ENCODE measurements at regions not wholly inside any gene's neighbourhood (a gene's known extent, or its start where the extent isn't known, plus 50 kb on each side); places are given as distances from the start of the nearest gene placed in this dataset.

DNA sequence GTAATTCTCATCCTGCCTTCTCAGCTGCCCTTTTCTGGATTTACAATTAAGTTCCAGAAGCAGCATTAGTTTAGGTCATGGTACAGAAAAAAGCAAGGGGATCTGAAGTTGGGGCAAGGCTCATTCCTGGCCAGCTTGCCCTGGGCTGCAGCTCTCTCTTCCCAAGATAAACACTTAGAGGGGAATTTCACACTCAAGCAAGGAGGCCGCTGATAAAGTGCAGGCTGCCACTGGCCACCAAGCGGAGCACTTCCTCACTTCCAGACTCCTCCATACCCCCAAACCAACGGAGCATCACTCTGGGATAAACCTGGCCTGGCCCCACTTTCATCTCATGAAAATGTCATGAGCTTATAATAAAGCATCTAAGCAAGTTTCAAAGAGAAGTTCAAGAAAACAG, 445.5 kb upstream of the MKI67 start:
- TF ChIP-seq SOX6 (IDR thresholded peaks at IDR 0.05), result no peak
- TF ChIP-seq SOX6 (CRISPR knock-in tag; IDR thresholded peaks at IDR 0.05), result no peak
- Histone ChIP-seq H3K4me2 (ENCODE audit: low read depth, low read length) (no peak overlapping the region), H3K27me3 (ENCODE audit: control insufficient read depth in 1 of 2, insufficient read depth in 2 of 2, low read length in 2 of 2) (peaks cover 2 to 61% of the 10 kb centered on the region in 2 experiments; a peak in 2 of 5 replicates), H3K36me3 (replicated peaks in 1 of 2; ENCODE audit: control insufficient read depth in 1 of 2, insufficient read depth in 2 of 2, low read length in 2 of 2) (no peaks in the 10 kb centered on the region), H2AFZ (ENCODE audit: low read length) (no peak overlapping the region), H3K4me3 (replicated peaks in 1 of 3; ENCODE audit: insufficient read depth in 1 of 3, low read depth in 2 of 3, low read length in 3 of 3) (no peak overlapping the region), H3K27ac (ENCODE audit: extremely low read length, insufficient read depth, low read length) (no peak overlapping the region), H4K20me1 (ENCODE audit: insufficient read depth, low read length) (no peaks in the 10 kb centered on the region), H3K9me3 (ENCODE audit: low read length) (no peaks in the 10 kb centered on the region), H3K79me2 (ENCODE audit: insufficient read depth, low read length) (no peaks in the 10 kb centered on the region), H3K9ac (ENCODE audit: insufficient read depth, low read depth, low read length) (no peak overlapping the region), H3K4me1 (ENCODE audit: insufficient read depth, low read length) (no peaks in the 10 kb centered on the region)
- POLR2A ChIA-PET, result no interaction called here
- WGBS (ENCODE audit: low lambda C conversion rate), result 3% methylated on average over 3 of the region's 3 CpGs
- in situ Hi-C loops (cut with HindIII; ENCODE audit: extremely low pct_ligation_motif_present, low pct_unique_long_range_greater_than_20kb), result no loop called here
- no TSS peak for BruUV-seq (replicated peaks)
- CTCF ChIA-PET (ENCODE audit: low intra/inter-chr PET ratio, low total read pairs), result no interaction called here
- intact Hi-C loops (cut with micrococcal nuclease; ENCODE audit: unreplicated experiment), result no loop called here
- no peak for FAIRE-seq
- ATAC-seq, result no peak; the same call in 2 of the 3 replicates
- DNase-seq (ENCODE audit: low spot score), result no peak

DNA sequence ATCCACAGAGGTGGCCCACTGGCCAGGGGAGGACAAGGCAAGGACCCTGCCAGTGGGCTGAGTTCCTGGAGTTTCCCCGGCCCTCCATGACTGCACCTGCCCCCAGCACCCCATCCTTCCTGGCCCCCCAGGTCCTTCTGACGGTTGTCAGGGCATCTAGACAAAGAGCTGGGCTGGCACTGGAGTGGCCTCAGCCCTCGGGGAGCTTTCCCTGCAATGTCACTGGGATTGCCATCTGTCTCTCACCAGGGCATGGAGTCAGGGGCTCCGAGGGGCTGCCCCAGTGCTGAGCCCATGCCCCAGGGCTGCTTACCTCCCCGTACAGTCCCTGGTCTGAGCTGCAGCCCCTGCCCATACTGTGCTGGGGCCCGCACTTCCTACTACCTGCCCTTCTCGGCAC, 446.5 kb upstream of the MKI67 start:
- Histone ChIP-seq H3K27me3 (ENCODE audit: control insufficient read depth in 1 of 2, insufficient read depth in 2 of 2, low read length in 2 of 2) (peaks cover 3 to 56% of the 10 kb centered on the region in 2 experiments; a peak in 3 of 5 replicates), H3K4me2 (ENCODE audit: low read depth, low read length) (no peak overlapping the region)
- CTCF ChIA-PET (ENCODE audit: low intra/inter-chr PET ratio, low total read pairs), result no interaction called here
- TF ChIP-seq HNRNPK (IDR thresholded peaks at IDR 0.05; ENCODE audit: low read depth, low read length, poor library complexity, severe bottlenecking) (no peak), PCBP1 (IDR thresholded peaks at IDR 0.05; ENCODE audit: borderline replicate concordance, low read depth, low read length) (no peak), RAD51 (IDR thresholded peaks at IDR 0.05; ENCODE audit: borderline replicate concordance) (no peak), U2AF1 (optimal IDR thresholded peaks at IDR 0.05; ENCODE audit: low read depth, low read length) (no peak), REXO4 (CRISPR knock-in tag; IDR thresholded peaks at IDR 0.05; ENCODE audit: borderline replicate concordance) (no peak), CREB1 (IDR thresholded peaks at IDR 0.05) (no peak), CREB1 (CRISPR knock-in tag; IDR thresholded peaks at IDR 0.05) (no peak), POLR2A (IDR thresholded peaks at IDR 0.05; ENCODE audit: insufficient read depth in 1 of 2, low read depth in 2 of 2, low read length in 2 of 2) (no peak), NFE2L2 (IDR thresholded peaks at IDR 0.05; ENCODE audit: low read length) (no peak), ZNF431 (CRISPR knock-in tag; IDR thresholded peaks at IDR 0.05; ENCODE audit: borderline replicate concordance, low read depth) (no peak), THAP11 (CRISPR knock-in tag; IDR thresholded peaks at IDR 0.05) (no peak), ZNF251 (CRISPR knock-in tag; IDR thresholded peaks at IDR 0.05) (no peak)
- TF ChIP-seq, protein P1, sequence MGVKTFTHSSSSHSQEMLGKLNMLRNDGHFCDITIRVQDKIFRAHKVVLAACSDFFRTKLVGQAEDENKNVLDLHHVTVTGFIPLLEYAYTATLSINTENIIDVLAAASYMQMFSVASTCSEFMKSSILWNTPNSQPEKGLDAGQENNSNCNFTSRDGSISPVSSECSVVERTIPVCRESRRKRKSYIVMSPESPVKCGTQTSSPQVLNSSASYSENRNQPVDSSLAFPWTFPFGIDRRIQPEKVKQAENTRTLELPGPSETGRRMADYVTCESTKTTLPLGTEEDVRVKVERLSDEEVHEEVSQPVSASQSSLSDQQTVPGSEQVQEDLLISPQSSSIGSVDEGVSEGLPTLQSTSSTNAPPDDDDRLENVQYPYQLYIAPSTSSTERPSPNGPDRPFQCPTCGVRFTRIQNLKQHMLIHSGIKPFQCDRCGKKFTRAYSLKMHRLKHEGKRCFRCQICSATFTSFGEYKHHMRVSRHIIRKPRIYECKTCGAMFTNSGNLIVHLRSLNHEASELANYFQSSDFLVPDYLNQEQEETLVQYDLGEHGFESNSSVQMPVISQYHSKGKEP (CRISPR knock-in tag; IDR thresholded peaks at IDR 0.05), result no peak
- TF ChIP-seq, protein P2, sequence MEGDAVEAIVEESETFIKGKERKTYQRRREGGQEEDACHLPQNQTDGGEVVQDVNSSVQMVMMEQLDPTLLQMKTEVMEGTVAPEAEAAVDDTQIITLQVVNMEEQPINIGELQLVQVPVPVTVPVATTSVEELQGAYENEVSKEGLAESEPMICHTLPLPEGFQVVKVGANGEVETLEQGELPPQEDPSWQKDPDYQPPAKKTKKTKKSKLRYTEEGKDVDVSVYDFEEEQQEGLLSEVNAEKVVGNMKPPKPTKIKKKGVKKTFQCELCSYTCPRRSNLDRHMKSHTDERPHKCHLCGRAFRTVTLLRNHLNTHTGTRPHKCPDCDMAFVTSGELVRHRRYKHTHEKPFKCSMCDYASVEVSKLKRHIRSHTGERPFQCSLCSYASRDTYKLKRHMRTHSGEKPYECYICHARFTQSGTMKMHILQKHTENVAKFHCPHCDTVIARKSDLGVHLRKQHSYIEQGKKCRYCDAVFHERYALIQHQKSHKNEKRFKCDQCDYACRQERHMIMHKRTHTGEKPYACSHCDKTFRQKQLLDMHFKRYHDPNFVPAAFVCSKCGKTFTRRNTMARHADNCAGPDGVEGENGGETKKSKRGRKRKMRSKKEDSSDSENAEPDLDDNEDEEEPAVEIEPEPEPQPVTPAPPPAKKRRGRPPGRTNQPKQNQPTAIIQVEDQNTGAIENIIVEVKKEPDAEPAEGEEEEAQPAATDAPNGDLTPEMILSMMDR (CRISPR knock-in tag; IDR thresholded peaks at IDR 0.05), result no peak
- TF ChIP-seq, protein P3, sequence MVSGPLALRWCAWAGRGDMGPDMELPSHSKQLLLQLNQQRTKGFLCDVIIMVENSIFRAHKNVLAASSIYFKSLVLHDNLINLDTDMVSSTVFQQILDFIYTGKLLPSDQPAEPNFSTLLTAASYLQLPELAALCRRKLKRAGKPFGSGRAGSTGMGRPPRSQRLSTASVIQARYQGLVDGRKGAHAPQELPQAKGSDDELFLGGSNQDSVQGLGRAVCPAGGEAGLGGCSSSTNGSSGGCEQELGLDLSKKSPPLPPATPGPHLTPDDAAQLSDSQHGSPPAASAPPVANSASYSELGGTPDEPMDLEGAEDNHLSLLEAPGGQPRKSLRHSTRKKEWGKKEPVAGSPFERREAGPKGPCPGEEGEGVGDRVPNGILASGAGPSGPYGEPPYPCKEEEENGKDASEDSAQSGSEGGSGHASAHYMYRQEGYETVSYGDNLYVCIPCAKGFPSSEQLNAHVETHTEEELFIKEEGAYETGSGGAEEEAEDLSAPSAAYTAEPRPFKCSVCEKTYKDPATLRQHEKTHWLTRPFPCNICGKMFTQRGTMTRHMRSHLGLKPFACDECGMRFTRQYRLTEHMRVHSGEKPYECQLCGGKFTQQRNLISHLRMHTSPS (CRISPR knock-in tag; IDR thresholded peaks at IDR 0.05; ENCODE audit: low read depth), result no peak

More for the DNA sequence above, 446.5 kb upstream of the MKI67 start:
- no peaks in the 10 kb centered on the region for H3K4me1 ChIP-seq (ENCODE audit: insufficient read depth, low read length)
- POLR2A ChIA-PET, result no interaction called here
- 6% methylated on average over 2 of the region's 7 CpGs for WGBS (ENCODE audit: low lambda C conversion rate)
- no TSS peak for BruUV-seq (replicated peaks)
- H3K9me3 ChIP-seq (ENCODE audit: low read length), result no peaks in the 10 kb centered on the region
- H3K27ac ChIP-seq (ENCODE audit: extremely low read length, insufficient read depth, low read length), result no peak overlapping the region
- intact Hi-C loops (cut with micrococcal nuclease; ENCODE audit: unreplicated experiment) (no loop called here), in situ Hi-C loops (cut with HindIII; ENCODE audit: extremely low pct_ligation_motif_present, low pct_unique_long_range_greater_than_20kb) (no loop called here)
- FAIRE-seq (no peak), ATAC-seq (no peak), DNase-seq (ENCODE audit: low spot score) (no peak)
- no peaks in the 10 kb centered on the region for H4K20me1 ChIP-seq (ENCODE audit: insufficient read depth, low read length)
- no peak overlapping the region for H2AFZ ChIP-seq (ENCODE audit: low read length)
- H3K9ac ChIP-seq (ENCODE audit: insufficient read depth, low read depth, low read length), result no peak overlapping the region
- no peak overlapping the region for H3K4me3 ChIP-seq (replicated peaks in 1 of 3; ENCODE audit: insufficient read depth in 1 of 3, low read depth in 2 of 3, low read length in 3 of 3)
- H3K36me3 ChIP-seq (replicated peaks in 1 of 2; ENCODE audit: control insufficient read depth in 1 of 2, insufficient read depth in 2 of 2, low read length in 2 of 2), result no peaks in the 10 kb centered on the region
- H3K79me2 ChIP-seq (ENCODE audit: insufficient read depth, low read length), result no peaks in the 10 kb centered on the region

All from HepG2 (cell line).